Right cardiac atrium (tissue), 5 donors: ENCODE measurements at regions not wholly inside any gene's neighbourhood (a gene's known extent, or its start where the extent isn't known, plus 50 kb on each side); places are given as distances from the start of the nearest gene placed in this dataset.

Source experiments
- ATAC-seq, 2 donors: fragments of 200-7000 bp; cut with Tn5 transposase; one replicate each; pipeline versions ENCODE4 v1.8.0 to v1.9.1; 2020; ENCODE audit warnings: moderate library complexity in 2 of 2, mild to moderate bottlenecking in 1 of 2
- DNase-seq, 3 donors: peaks; one replicate each; pipeline ENCODE4 v3.0.0-alpha.2; 2020
- H3K27ac ChIP-seq: one replicate; pipeline ENCODE4 v1.5.1; 2013; ENCODE audit warnings: mild to moderate bottlenecking, low read length, control low read depth, moderate library complexity
- H3K27me3 ChIP-seq: one replicate; pipeline ENCODE4 v1.6.1; 2013; ENCODE audit not compliant: control insufficient read depth, insufficient read depth
- H3K4me1 ChIP-seq: one replicate; pipeline ENCODE4 v1.6.1; 2013; ENCODE audit warnings: low read length; ENCODE audit not compliant: control insufficient read depth, insufficient read depth
- H3K4me3 ChIP-seq: one replicate; pipeline ENCODE4 v1.5.1; 2013; ENCODE audit warnings: low read length, control low read depth
- H3K9me3 ChIP-seq: one replicate; pipeline ENCODE4 v1.6.1; 2013; ENCODE audit warnings: low read length; ENCODE audit not compliant: control insufficient read depth
- WGBS: extraction: QIAGEN DNeasy Blood & Tissue Kit; methylation state at CpG from one replicate; pipeline ENCODE4 v1.1.7; 2013; 5-methylcytosine and 5-hydroxymethylcytosine counted together
- intact Hi-C, 4 donors: fragments of 100-400 bp; cut with DNase I; formaldehyde crosslinking; loops; one replicate each; pipeline versions ENCODE4 v1.11.0 to v1.14.0; 2022 to 2023
- donor health status: healthy with polysubstance abuse.
- donor health status: DM: no; HTN: yes; CAD: no.
- donor health status: DM: no; HTN: no; CAD: no.
- donor health status: DM: no; HTN: yes; CAD: no; lungs with severe emphysema.
- donor health status: DM: yes; HTN: yes; CAD: no.

- intact Hi-C loops = no loop called here
- H3K27ac ChIP-seq = no peak overlapping the region
- ATAC-seq (no peak), DNase-seq (no peak)
- H3K27me3 ChIP-seq = no peaks in the 10 kb centered on the region
- 91% methylated on average over 7 of the region's 7 CpGs for WGBS
- no peaks in the 10 kb centered on the region for H3K9me3 ChIP-seq
- H3K4me1 ChIP-seq = no peaks in the 10 kb centered on the region
- no peak overlapping the region for H3K4me3 ChIP-seq
These were observed 336.2 kb downstream of the CYRIA start for GRCh38 chr2:16329421-16329820.

DNA sequence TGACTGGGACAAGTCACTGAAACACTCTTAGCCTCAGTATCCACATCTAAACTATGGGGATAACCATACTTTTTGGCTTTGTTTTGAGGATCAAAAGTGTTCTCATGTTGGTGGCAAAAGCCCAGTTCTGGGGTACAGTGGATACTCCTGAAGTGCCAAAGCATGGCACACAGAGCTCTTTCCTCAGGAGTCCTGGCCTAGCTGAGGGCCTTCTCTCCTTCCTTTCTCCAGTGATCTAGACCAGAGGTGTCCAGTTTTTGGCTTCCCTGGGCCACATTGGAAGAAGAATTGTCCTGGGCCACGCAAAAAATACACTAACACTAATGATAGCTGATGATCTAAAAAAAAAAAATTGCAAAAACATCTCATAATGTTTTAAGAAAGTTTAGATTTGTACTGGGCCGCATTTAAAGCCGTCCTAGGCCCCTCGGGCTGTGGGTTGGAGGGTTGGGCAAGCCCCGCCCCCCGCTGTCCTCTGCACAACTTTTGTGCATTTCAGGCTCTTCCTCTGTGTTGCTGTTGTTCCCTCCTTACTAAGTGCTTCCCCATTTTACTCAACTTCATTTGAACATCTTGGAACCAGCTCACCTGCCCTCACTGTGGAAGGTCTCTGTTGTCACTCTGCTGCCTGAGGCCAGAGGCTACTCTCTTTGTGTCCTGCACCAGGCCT, 337.0 kb downstream of the CYRIA start:
- ATAC-seq (no peak), DNase-seq (no peak)
- 92% methylated on average over 6 of the region's 6 CpGs for WGBS
- Histone ChIP-seq H3K4me3 (no peak overlapping the region), H3K27ac (no peak overlapping the region), H3K4me1 (no peaks in the 10 kb centered on the region), H3K27me3 (no peaks in the 10 kb centered on the region), H3K9me3 (no peaks in the 10 kb centered on the region)
- intact Hi-C loops = no loop called here

DNA sequence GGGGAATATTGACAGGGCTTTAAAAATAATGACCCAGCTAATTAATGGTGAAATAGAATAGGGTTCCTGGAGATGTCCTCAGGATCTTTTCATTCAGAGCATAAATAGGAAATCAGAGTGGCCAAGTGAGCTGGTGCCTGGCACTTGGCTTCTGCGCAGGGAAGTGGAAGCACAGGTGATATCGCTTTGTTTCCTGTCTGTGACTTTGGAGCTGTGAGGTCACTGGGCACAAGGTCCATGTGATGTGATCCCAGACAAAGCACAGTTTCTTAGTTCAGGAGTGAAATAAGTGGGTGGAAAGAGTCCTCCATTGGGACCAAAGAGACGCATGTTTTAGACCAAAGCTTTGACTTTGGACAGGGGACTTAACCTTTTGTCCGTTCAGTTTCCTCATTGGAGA, 338.3 kb downstream of the CYRIA start:
- intact Hi-C loops = no loop called here
- Histone ChIP-seq H3K4me1 (no peaks in the 10 kb centered on the region), H3K9me3 (no peaks in the 10 kb centered on the region), H3K4me3 (no peak overlapping the region), H3K27me3 (no peaks in the 10 kb centered on the region), H3K27ac (no peak overlapping the region)
- WGBS = 83% methylated on average over 4 of the region's 4 CpGs
- DNase-seq = no peak
- ATAC-seq = no peak

DNA sequence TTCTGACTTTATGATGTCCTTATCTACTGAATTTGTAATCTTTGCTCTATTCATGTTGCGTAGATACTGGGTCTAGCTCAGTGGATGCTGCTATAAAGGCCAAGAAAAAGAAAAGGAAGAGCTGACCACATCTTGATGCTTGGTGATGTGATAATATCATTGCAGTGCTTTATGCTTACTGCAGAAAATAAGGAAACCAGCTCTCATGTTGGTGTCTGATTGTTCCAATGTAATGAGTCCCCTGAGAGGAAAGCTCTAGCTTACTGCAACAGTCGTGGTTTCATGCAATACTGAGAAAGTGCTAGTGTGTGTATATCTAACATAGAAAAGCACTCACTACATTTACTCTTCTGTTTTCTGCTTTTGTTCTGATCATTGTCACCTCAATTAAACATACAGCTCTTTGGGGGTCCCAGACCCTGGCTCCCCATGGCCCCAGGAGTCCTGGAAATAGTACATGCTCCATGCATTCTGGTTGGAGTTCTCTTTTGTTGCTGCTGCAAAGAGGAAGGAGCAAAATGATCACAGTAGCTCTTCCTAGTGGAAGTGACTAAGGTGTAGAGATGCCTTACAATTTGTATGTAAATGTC, 338.8 kb downstream of the CYRIA start:
- H3K9me3 ChIP-seq = no peaks in the 10 kb centered on the region
- WGBS = 57% methylated on average over 2 of the region's 2 CpGs
- no peak overlapping the region for H3K27ac ChIP-seq
- intact Hi-C loops = no loop called here
- ATAC-seq (no peak), DNase-seq (no peak)
- H3K27me3 ChIP-seq = no peaks in the 10 kb centered on the region
- H3K4me3 ChIP-seq = no peak overlapping the region
- no peaks in the 10 kb centered on the region for H3K4me1 ChIP-seq

DNA sequence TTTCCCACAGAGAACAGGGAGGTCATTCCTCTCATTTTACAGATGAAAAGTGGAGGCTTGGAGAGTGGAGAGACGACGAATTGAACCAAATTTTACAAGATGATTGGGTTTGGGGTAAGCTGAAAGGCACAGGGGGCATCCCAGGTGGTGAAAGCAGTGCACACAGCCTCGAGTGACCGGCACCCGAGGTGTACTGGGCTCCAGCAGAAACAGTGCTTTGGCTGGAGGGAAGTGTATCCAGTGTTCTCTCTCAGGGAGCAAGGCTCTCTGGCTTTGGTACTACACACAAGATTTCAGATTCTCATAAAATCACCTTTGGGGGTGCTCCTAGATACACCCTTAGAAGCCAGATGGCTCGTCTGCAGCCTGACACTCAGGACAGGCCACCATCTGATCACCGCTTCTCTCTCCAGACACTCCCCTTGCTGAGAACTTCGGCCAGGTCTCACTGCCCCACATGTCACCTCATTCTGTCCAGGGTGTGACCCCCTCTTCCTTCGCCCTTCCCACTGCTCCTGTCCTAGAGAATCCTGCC, 339.6 kb downstream of the CYRIA start:
- ATAC-seq = no peak
- Histone ChIP-seq H3K9me3 (no peaks in the 10 kb centered on the region), H3K27me3 (no peaks in the 10 kb centered on the region), H3K4me1 (no peaks in the 10 kb centered on the region), H3K27ac (no peak overlapping the region), H3K4me3 (no peak overlapping the region)
- 89% methylated on average over 9 of the region's 9 CpGs for WGBS
- intact Hi-C loops = no loop called here
- DNase-seq = no peak

GRCh38 chr2:16325016-16325975, 340.3 kb downstream of the CYRIA start:
- intact Hi-C loops = no loop called here
- no peaks in the 10 kb centered on the region for H3K27me3 ChIP-seq
- 60% methylated on average over 14 of the region's 14 CpGs for WGBS
- no peaks in the 10 kb centered on the region for H3K9me3 ChIP-seq
- no peak for DNase-seq
- ATAC-seq = no peak
- no peak overlapping the region for H3K27ac ChIP-seq
- no peaks in the 10 kb centered on the region for H3K4me1 ChIP-seq
- H3K4me3 ChIP-seq = no peak overlapping the region

DNA sequence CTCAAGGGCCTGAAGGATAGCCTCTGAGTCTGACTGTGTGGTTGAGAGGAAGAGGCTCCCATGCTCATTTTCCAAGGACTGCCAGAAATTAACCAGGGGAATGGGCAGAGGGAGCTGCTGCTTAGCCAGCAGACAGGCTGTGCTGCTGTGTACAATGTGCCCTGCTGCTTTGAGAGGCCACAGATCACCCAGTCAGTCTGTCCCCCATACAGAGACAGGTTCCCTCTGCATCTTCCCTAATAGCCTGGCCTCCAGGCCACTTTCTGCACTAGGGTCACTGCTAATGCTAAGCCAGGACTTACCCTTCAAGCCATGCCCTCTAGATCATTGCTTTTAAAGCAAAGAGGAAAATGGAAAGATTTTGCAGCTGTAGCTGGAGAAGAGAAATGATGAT, 341.1 kb downstream of the CYRIA start:
- H3K9me3 ChIP-seq = no peaks in the 10 kb centered on the region
- DNase-seq (no peak), ATAC-seq (no peak)
- intact Hi-C loops = no loop called here
- no peak overlapping the region for H3K27ac ChIP-seq
- no peaks in the 10 kb centered on the region for H3K4me1 ChIP-seq
- no peaks in the 10 kb centered on the region for H3K27me3 ChIP-seq
- H3K4me3 ChIP-seq = no peak overlapping the region

- no peak overlapping the region for H3K27ac ChIP-seq
- ATAC-seq (no peak), DNase-seq (no peak)
- H3K27me3 ChIP-seq = no peaks in the 10 kb centered on the region
- H3K4me1 ChIP-seq = no peaks in the 10 kb centered on the region
- H3K9me3 ChIP-seq = no peaks in the 10 kb centered on the region
- intact Hi-C loops = no loop called here
- 87% methylated on average over 9 of the region's 9 CpGs for WGBS
- no peak overlapping the region for H3K4me3 ChIP-seq
These were observed 341.8 kb downstream of the CYRIA start for GRCh38 chr2:16323551-16324543.

- no peak for ATAC-seq
- H3K27me3 ChIP-seq = no peaks in the 10 kb centered on the region
- DNase-seq = no peak
- H3K4me1 ChIP-seq = no peaks in the 10 kb centered on the region
- no peak overlapping the region for H3K4me3 ChIP-seq
- WGBS = 89% methylated on average over 4 of the region's 4 CpGs
- no peaks in the 10 kb centered on the region for H3K9me3 ChIP-seq
- no peak overlapping the region for H3K27ac ChIP-seq
- intact Hi-C loops = no loop called here
These were observed 342.5 kb downstream of the CYRIA start for GRCh38 chr2:16323126-16323520.

GRCh38 chr2:16322308-16323125, 343.1 kb downstream of the CYRIA start:
- DNase-seq = no peak
- no peak for ATAC-seq
- Histone ChIP-seq H3K4me1 (no peaks in the 10 kb centered on the region), H3K9me3 (no peaks in the 10 kb centered on the region), H3K27ac (no peak overlapping the region), H3K27me3 (no peaks in the 10 kb centered on the region), H3K4me3 (no peak overlapping the region)
- intact Hi-C loops = no loop called here
- WGBS = 69% methylated on average over 9 of the region's 9 CpGs
